ENCODE measurements at regions not wholly inside any gene's neighbourhood (a gene's known extent, or its start where the extent isn't known, plus 50 kb on each side); places are given as distances from the start of the nearest gene placed in this dataset.

GRCh38 chr7:54260941-54261371, 281.2 kb upstream of the VSTM2A start:
- no peak for TF ChIP-seq POLR2AphosphoS5 (IDR thresholded peaks at IDR 0.05; ENCODE audit: borderline replicate concordance, low read depth, low read length)
- TF ChIP-seq EZH2 (IDR thresholded peaks at IDR 0.05): no peak
